MM.1S (cell line): ENCODE measurements at regions not wholly inside any gene's neighbourhood (a gene's known extent, or its start where the extent isn't known, plus 50 kb on each side); places are given as distances from the start of the nearest gene placed in this dataset.

Source experiments
- DNase-seq: peaks from one replicate; pipeline ENCODE4 v3.0.0-alpha.2; 2015
- H2AFZ ChIP-seq: fragments of 300-600 bp; sonication (generic); 2 replicates; pipeline ENCODE4 v1.6.0; 2016; ENCODE audit warnings: antibody characterized with exemption, low read length
- H3F3A ChIP-seq: fragments of 300-600 bp; sonication (generic); 2 replicates; pipeline ENCODE4 v1.6.1; 2016; ENCODE audit warnings: mild to moderate bottlenecking, antibody characterized with exemption, low read length, moderate library complexity, mixed read lengths; ENCODE audit not compliant: insufficient read depth
- H3K27ac ChIP-seq: fragments of 300-600 bp; sonication (generic); 2 replicates; pipeline ENCODE4 v1.5.1; 2016; ENCODE audit warnings: mild to moderate bottlenecking, low read length
- H3K27me3 ChIP-seq: fragments of 300-600 bp; sonication (generic); replicated peaks from 2 replicates; pipeline ENCODE4 v1.6.0; 2016; ENCODE audit warnings: low read length; ENCODE audit not compliant: insufficient read depth
- H3K36me3 ChIP-seq: fragments of 300-600 bp; sonication (generic); replicated peaks from 2 replicates; pipeline ENCODE4 v1.6.1; 2016; ENCODE audit warnings: mild to moderate bottlenecking, low read length, mixed read lengths; ENCODE audit not compliant: insufficient read depth
- H3K4me1 ChIP-seq: fragments of 300-600 bp; sonication (generic); 2 replicates; pipeline ENCODE4 v1.6.1; 2016; ENCODE audit warnings: low read length, mixed read lengths
- H3K4me2 ChIP-seq: fragments of 300-600 bp; sonication (generic); 2 replicates; pipeline ENCODE4 v1.6.0; 2016; ENCODE audit warnings: low read depth, low read length
- H3K4me3 ChIP-seq: fragments of 300-600 bp; sonication (generic); 2 replicates; pipeline ENCODE4 v1.5.1; 2016; ENCODE audit warnings: low read length, mixed read lengths
- H3K79me2 ChIP-seq: fragments of 300-600 bp; sonication (generic); 2 replicates; pipeline ENCODE4 v1.6.1; 2016; ENCODE audit warnings: mixed run types, low read length, mixed read lengths
- H3K9ac ChIP-seq: fragments of 300-600 bp; sonication (generic); 2 replicates; pipeline ENCODE4 v1.6.1; 2016; ENCODE audit warnings: low read length, mixed read lengths
- H3K9me2 ChIP-seq: fragments of 300-600 bp; sonication (generic); replicated peaks from 2 replicates; pipeline ENCODE4 v1.6.1; 2016; ENCODE audit warnings: mild to moderate bottlenecking, low read length, mixed read lengths; ENCODE audit not compliant: insufficient read depth
- H3K9me3 ChIP-seq: fragments of 300-600 bp; sonication (generic); replicated peaks from 2 replicates; pipeline ENCODE4 v1.6.1; 2016; ENCODE audit warnings: mild to moderate bottlenecking, low read length, mixed read lengths; ENCODE audit not compliant: insufficient read depth
- H4K20me1 ChIP-seq: fragments of 300-600 bp; sonication (generic); 2 replicates; pipeline ENCODE4 v1.6.1; 2016; ENCODE audit warnings: mild to moderate bottlenecking, low read length, moderate library complexity, mixed read lengths; ENCODE audit not compliant: insufficient read depth
- EZH2 ChIP-seq: fragments of 300-600 bp; sonication (generic); optimal IDR thresholded peaks from 2 replicates; pipeline ENCODE3; 2017; ENCODE audit warnings: low read depth, mild to moderate bottlenecking, antibody characterized with exemption, low read length, mixed read lengths
- EZH2phosphoT487 ChIP-seq: fragments of 300-600 bp; sonication (generic); IDR thresholded peaks from 2 replicates; pipeline ENCODE4 v1.6.1; 2018; ENCODE audit warnings: antibody characterized with exemption, low read length
- TF ChIP-seq, protein P1 (sequence below): fragments of 300-600 bp; sonication (generic); IDR thresholded peaks from 2 replicates; pipeline ENCODE4 v1.5.1; 2016; ENCODE audit warnings: antibody characterized with exemption, low read length, mixed read lengths

DNA sequence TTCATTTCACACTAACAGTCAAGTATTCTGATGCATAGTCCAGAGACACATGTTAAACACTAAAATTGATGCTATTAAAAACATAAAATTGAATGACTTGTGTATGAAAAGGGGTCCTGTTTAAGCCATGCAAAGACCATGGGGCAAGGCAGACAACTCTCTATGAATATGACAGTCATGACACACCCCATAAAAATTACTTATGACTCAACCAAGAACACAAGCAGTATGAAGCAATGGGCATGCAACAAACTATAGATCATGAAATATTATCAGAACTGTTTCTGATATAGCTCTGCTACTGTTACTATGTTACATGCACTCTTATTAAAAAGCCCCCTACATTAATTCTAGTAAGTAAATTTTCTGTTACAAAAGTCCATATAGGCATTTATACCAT is 57.5 kb upstream of the ZCCHC13 start:
- no peaks in the 10 kb centered on the region for H3K4me1 ChIP-seq
- H3K9me2 ChIP-seq: no peaks in the 10 kb centered on the region
- no peak overlapping the region for H3K4me2 ChIP-seq
- H3K9me3 ChIP-seq: no peaks in the 10 kb centered on the region
- H3K9ac ChIP-seq: no peak overlapping the region
- H3K36me3 ChIP-seq: no peaks in the 10 kb centered on the region; the same call in 1 of the 2 replicates
- no peaks in the 10 kb centered on the region for H3K27me3 ChIP-seq
- no peak overlapping the region for H3K27ac ChIP-seq
- no peak for TF ChIP-seq EZH2phosphoT487
- TF ChIP-seq, protein P1, sequence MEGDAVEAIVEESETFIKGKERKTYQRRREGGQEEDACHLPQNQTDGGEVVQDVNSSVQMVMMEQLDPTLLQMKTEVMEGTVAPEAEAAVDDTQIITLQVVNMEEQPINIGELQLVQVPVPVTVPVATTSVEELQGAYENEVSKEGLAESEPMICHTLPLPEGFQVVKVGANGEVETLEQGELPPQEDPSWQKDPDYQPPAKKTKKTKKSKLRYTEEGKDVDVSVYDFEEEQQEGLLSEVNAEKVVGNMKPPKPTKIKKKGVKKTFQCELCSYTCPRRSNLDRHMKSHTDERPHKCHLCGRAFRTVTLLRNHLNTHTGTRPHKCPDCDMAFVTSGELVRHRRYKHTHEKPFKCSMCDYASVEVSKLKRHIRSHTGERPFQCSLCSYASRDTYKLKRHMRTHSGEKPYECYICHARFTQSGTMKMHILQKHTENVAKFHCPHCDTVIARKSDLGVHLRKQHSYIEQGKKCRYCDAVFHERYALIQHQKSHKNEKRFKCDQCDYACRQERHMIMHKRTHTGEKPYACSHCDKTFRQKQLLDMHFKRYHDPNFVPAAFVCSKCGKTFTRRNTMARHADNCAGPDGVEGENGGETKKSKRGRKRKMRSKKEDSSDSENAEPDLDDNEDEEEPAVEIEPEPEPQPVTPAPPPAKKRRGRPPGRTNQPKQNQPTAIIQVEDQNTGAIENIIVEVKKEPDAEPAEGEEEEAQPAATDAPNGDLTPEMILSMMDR: no peak
- TF ChIP-seq EZH2: no peak
- H4K20me1 ChIP-seq: no peaks in the 10 kb centered on the region
- no peak overlapping the region for H2AFZ ChIP-seq
- H3K79me2 ChIP-seq: no peaks in the 10 kb centered on the region
- no peak overlapping the region for H3K4me3 ChIP-seq
- DNase-seq: no peak
- H3F3A ChIP-seq: no peaks in the 10 kb centered on the region

DNA sequence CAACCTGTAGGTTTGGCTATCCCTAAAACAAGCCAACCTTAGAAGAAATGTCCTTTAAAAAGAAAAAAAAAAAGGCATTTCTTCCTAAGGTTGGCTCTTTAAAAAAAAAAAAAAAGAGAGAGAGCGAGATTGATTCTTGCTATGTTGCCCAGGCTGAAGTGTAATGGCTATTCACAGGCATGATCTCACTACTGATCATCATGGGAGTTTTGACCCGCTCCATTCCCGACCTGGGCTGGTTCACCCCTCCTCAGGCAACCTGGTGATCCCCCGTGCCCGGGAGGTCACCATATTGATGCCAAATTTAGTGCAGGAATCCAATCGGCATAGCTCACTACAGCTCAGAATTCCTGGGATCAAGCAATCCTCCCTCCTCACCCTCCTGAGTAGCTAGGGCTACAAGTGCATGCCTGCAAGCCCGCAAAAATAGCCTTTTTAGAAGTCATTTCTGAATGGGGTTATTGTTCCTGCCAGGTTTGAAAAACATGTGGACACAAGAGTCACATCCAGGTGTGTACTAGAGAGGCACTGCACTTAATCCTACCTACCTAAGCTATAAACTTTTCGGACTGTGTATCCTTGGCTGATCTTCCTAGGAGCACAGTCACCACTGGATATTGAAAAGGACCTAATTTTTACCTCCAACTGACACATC is 61.4 kb upstream of the ZCCHC13 start:
- no peak overlapping the region for H3K4me3 ChIP-seq
- no peaks in the 10 kb centered on the region for H4K20me1 ChIP-seq
- no peaks in the 10 kb centered on the region for H3K27me3 ChIP-seq
- H3K9ac ChIP-seq: no peak overlapping the region
- no peaks in the 10 kb centered on the region for H3K9me3 ChIP-seq
- H3K9me2 ChIP-seq: no peaks in the 10 kb centered on the region
- H3K27ac ChIP-seq: no peak overlapping the region
- H3F3A ChIP-seq: no peaks in the 10 kb centered on the region
- H3K4me2 ChIP-seq: no peak overlapping the region
- no peak for TF ChIP-seq EZH2phosphoT487
- no peak overlapping the region for H2AFZ ChIP-seq
- H3K4me1 ChIP-seq: no peaks in the 10 kb centered on the region
- no peaks in the 10 kb centered on the region; the same call in 1 of the 2 replicates for H3K36me3 ChIP-seq
- no peak for DNase-seq
- no peaks in the 10 kb centered on the region for H3K79me2 ChIP-seq

DNA sequence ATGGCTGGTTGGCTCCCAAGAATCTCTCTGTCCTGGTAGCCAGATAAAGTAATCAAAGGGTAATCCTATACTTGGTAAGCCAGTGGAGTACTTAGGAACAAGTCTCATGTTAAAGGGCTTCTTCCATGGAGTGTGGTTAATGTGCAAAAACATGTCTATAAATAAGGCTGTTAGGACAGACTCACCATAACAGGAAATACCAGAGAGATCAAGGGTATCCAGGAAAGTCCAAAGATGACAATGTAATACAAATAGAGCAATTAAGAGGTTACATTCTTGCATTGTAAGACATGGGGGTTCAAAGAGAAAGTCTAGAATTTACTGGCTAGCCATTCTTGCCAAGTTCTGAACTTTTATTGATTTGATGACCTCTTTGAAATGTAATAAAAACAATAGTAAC is 61.9 kb upstream of the ZCCHC13 start:
- DNase-seq: no peak
- Histone ChIP-seq H4K20me1 (no peaks in the 10 kb centered on the region), H3K9me3 (no peaks in the 10 kb centered on the region), H3K79me2 (no peaks in the 10 kb centered on the region), H3K9me2 (no peaks in the 10 kb centered on the region), H3K4me2 (no peak overlapping the region), H2AFZ (no peak overlapping the region), H3K27me3 (no peaks in the 10 kb centered on the region), H3F3A (no peaks in the 10 kb centered on the region), H3K4me1 (no peaks in the 10 kb centered on the region), H3K9ac (no peak overlapping the region), H3K27ac (no peak overlapping the region), H3K36me3 (no peaks in the 10 kb centered on the region; the same call in 1 of the 2 replicates), H3K4me3 (no peak overlapping the region)
- TF ChIP-seq, protein P1: no peak
- no peak for TF ChIP-seq EZH2
- TF ChIP-seq EZH2phosphoT487: no peak

DNA sequence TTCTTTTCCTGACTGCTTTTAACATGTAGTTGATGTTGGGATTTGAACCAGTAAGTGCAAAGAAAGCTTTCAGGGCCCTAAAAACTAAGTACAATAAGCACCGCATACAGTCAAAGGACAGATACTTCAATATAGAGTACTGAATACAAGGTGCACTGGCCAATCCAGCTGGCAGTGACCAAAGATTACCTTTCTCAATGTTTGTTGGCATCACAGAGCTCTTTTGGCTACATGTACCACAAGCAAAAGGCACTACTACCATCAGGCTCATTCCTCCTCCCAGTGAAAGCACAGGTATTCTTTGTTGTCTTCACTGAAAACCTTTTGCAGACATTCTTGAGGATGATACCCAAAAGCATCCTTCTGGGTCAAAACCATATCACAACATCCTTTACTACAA is 65.2 kb upstream of the ZCCHC13 start:
- Histone ChIP-seq H3K79me2 (no peaks in the 10 kb centered on the region), H3K36me3 (no peaks in the 10 kb centered on the region)

More for the DNA sequence above, 65.2 kb upstream of the ZCCHC13 start:
- H4K20me1 ChIP-seq: no peaks in the 10 kb centered on the region
- H3K4me2 ChIP-seq: no peak overlapping the region
- H3F3A ChIP-seq: no peaks in the 10 kb centered on the region
- no peak overlapping the region for H3K27ac ChIP-seq
- no peaks in the 10 kb centered on the region for H3K4me1 ChIP-seq
- no peaks in the 10 kb centered on the region for H3K9me3 ChIP-seq
- no peaks in the 10 kb centered on the region for H3K9me2 ChIP-seq
- no peak overlapping the region for H3K9ac ChIP-seq
- TF ChIP-seq EZH2phosphoT487: no peak
- no peak for TF ChIP-seq EZH2
- TF ChIP-seq, protein P1: no peak
- H2AFZ ChIP-seq: no peak overlapping the region
- no peak for DNase-seq
- H3K4me3 ChIP-seq: no peak overlapping the region
- H3K27me3 ChIP-seq: no peaks in the 10 kb centered on the region
